ENCODE measurements at regions not wholly inside any gene's neighbourhood (a gene's known extent, or its start where the extent isn't known, plus 50 kb on each side); places are given as distances from the start of the nearest gene placed in this dataset.

DNA sequence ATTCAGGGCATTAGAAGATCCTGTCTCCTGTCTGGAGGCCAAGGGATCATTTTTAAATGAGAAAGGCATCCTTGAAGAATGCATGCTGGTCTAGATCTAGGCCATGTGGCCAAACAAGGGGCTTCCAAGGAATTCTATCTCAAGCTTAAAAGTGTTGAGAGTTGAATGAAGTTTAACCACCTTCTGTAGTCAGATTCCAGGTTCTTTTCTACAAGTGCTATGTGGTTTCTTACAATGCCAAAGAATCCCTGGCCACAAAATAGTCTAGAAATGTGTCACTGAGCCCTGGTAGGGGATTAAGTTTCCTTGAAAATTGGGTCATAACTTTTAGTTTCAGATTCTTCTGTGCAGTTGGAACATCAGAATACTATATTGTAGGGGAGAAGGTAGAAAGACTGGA lies 640.7 kb upstream of the ACVR2A start (continued):
- TF ChIP-seq, protein P1, sequence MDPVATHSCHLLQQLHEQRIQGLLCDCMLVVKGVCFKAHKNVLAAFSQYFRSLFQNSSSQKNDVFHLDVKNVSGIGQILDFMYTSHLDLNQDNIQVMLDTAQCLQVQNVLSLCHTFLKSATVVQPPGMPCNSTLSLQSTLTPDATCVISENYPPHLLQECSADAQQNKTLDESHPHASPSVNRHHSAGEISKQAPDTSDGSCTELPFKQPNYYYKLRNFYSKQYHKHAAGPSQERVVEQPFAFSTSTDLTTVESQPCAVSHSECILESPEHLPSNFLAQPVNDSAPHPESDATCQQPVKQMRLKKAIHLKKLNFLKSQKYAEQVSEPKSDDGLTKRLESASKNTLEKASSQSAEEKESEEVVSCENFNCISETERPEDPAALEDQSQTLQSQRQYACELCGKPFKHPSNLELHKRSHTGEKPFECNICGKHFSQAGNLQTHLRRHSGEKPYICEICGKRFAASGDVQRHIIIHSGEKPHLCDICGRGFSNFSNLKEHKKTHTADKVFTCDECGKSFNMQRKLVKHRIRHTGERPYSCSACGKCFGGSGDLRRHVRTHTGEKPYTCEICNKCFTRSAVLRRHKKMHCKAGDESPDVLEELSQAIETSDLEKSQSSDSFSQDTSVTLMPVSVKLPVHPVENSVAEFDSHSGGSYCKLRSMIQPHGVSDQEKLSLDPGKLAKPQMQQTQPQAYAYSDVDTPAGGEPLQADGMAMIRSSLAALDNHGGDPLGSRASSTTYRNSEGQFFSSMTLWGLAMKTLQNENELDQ (tag by site-specific recombination; IDR thresholded peaks at IDR 0.05; ENCODE audit: low read depth), result no peak
- TF ChIP-seq ZNF768 (tag by site-specific recombination; IDR thresholded peaks at IDR 0.05), result no peak
- TF ChIP-seq, protein P2, sequence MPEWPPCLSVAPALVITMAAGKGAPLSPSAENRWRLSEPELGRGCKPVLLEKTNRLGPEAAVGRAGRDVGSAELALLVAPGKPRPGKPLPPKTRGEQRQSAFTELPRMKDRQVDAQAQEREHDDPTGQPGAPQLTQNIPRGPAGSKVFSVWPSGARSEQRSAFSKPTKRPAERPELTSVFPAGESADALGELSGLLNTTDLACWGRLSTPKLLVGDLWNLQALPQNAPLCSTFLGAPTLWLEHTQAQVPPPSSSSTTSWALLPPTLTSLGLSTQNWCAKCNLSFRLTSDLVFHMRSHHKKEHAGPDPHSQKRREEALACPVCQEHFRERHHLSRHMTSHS (tag by site-specific recombination; IDR thresholded peaks at IDR 0.05), result no peak
- no peak for TF ChIP-seq ZNF571 (tag by site-specific recombination; IDR thresholded peaks at IDR 0.05)
- no peak for TF ChIP-seq ZNF248 (tag by site-specific recombination; IDR thresholded peaks at IDR 0.05)
- TF ChIP-seq ZNF133 (tag by site-specific recombination; IDR thresholded peaks at IDR 0.05), result no peak
- TF ChIP-seq ZNF670 (tag by site-specific recombination; IDR thresholded peaks at IDR 0.05; ENCODE audit: low read depth), result no peak
- no peak for TF ChIP-seq ZNF501 (tag by site-specific recombination; IDR thresholded peaks at IDR 0.05)

DNA sequence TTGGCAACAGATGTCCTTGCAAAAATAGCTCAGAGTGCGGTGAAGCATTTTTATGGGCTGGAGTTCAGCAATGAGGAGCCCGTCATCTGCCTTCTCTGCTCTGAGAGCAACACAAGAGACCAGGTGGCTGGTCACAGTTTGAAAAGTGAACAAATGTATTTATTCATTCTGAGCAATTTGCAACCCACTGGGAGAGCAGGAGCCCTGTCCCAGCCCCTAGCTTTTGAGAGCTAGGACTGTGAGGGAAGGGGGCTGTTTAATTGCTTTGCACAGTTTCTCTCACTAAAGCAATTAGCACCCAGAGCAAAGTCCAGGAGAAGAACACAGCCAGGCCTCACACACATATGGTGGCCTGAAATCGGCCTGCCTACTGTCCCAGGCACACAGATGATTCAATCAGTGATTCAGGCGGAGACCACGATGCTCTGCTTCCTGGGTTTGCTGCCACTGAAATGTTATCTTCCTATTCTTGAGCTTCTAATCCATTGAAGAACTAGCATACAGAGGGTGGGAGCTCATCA lies 646.1 kb upstream of the ACVR2A start:
- Histone ChIP-seq H3K9me3 (ENCODE audit: control insufficient read depth, insufficient read depth, low read depth, low read length) (no peaks in the 10 kb centered on the region), H3K4me1 (ENCODE audit: control insufficient read depth, insufficient read depth, low read length) (no peaks in the 10 kb centered on the region), H3K36me3 (ENCODE audit: control insufficient read depth in 2 of 2, insufficient read depth in 1 of 2, low read length in 2 of 2) (no peaks in the 10 kb centered on the region), H3K4me3 (ENCODE audit: low read depth, low read length) (no peak overlapping the region), H3K27ac (ENCODE audit: extremely low read depth, low read depth, low read length) (no peak overlapping the region)
- TF ChIP-seq ZNF654 (tag by site-specific recombination; IDR thresholded peaks at IDR 0.05; ENCODE audit: low read depth) (no peak), ZNF335 (tag by site-specific recombination; conservative IDR thresholded peaks at IDR 0.05) (no peak), ZNF600 (tag by site-specific recombination; IDR thresholded peaks at IDR 0.05) (no peak), WT1 (tag by site-specific recombination; IDR thresholded peaks at IDR 0.05) (no peak), ZNF37A (tag by site-specific recombination; IDR thresholded peaks at IDR 0.05) (no peak), EGR2 (tag by site-specific recombination; IDR thresholded peaks at IDR 0.05; ENCODE audit: low read depth) (no peak), ZNF121 (tag by site-specific recombination; IDR thresholded peaks at IDR 0.05) (no peak), SCRT1 (tag by site-specific recombination; IDR thresholded peaks at IDR 0.05; ENCODE audit: borderline replicate concordance) (no peak), ZNF501 (tag by site-specific recombination; IDR thresholded peaks at IDR 0.05) (no peak), ZFP3 (tag by site-specific recombination; IDR thresholded peaks at IDR 0.05; ENCODE audit: low read depth) (no peak), GLIS2 (tag by site-specific recombination; IDR thresholded peaks at IDR 0.05) (no peak), KLF10 (tag by site-specific recombination; IDR thresholded peaks at IDR 0.05) (no peak)
- TF ChIP-seq, protein P3, sequence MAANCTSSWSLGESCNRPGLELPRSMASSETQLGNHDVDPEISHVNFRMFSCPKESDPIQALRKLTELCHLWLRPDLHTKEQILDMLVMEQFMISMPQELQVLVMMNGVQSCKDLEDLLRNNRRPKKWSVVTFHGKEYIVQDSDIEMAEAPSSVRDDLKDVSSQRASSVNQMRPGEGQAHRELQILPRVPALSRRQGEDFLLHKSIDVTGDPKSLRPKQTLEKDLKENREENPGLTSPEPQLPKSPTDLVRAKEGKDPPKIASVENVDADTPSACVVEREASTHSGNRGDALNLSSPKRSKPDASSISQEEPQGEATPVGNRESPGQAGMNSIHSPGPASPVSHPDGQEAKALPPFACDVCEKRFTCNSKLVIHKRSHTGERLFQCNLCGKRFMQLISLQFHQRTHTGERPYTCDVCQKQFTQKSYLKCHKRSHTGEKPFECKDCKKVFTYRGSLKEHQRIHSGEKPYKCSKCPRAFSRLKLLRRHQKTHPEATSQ (tag by site-specific recombination; IDR thresholded peaks at IDR 0.05), result no peak
- TF ChIP-seq, protein P4, sequence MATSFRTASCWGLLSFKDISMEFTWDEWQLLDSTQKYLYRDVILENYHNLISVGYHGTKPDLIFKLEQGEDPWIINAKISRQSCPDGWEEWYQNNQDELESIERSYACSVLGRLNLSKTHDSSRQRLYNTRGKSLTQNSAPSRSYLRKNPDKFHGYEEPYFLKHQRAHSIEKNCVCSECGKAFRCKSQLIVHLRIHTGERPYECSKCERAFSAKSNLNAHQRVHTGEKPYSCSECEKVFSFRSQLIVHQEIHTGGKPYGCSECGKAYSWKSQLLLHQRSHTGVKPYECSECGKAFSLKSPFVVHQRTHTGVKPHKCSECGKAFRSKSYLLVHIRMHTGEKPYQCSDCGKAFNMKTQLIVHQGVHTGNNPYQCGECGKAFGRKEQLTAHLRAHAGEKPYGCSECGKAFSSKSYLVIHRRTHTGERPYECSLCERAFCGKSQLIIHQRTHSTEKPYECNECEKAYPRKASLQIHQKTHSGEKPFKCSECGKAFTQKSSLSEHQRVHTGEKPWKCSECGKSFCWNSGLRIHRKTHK (tag by site-specific recombination; IDR thresholded peaks at IDR 0.05), result no peak
- TF ChIP-seq, protein P5, sequence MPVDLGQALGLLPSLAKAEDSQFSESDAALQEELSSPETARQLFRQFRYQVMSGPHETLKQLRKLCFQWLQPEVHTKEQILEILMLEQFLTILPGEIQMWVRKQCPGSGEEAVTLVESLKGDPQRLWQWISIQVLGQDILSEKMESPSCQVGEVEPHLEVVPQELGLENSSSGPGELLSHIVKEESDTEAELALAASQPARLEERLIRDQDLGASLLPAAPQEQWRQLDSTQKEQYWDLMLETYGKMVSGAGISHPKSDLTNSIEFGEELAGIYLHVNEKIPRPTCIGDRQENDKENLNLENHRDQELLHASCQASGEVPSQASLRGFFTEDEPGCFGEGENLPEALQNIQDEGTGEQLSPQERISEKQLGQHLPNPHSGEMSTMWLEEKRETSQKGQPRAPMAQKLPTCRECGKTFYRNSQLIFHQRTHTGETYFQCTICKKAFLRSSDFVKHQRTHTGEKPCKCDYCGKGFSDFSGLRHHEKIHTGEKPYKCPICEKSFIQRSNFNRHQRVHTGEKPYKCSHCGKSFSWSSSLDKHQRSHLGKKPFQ (tag by site-specific recombination; IDR thresholded peaks at IDR 0.05), result no peak
- TF ChIP-seq, protein P6, sequence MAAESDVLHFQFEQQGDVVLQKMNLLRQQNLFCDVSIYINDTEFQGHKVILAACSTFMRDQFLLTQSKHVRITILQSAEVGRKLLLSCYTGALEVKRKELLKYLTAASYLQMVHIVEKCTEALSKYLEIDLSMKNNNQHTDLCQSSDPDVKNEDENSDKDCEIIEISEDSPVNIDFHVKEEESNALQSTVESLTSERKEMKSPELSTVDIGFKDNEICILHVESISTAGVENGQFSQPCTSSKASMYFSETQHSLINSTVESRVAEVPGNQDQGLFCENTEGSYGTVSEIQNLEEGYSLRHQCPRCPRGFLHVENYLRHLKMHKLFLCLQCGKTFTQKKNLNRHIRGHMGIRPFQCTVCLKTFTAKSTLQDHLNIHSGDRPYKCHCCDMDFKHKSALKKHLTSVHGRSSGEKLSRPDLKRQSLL (tag by site-specific recombination; IDR thresholded peaks at IDR 0.05), result no peak
- POLR2A ChIA-PET, result no interaction called here
- CTCF ChIA-PET, result interaction anchor here (1.2 kb wide), 1 partner anchor 53 kb away, joined by 3 read pairs; no protein-coding TSS in a partner anchor

Data from HEK293 (cell line).